GM21367 (cell line): ENCODE measurements at regions not wholly inside any gene's neighbourhood (a gene's known extent, or its start where the extent isn't known, plus 50 kb on each side); places are given as distances from the start of the nearest gene placed in this dataset.
A peak's percentile ranks its signal among the peaks of the same experiment; 100 is the strongest.

Experiments used
- ATAC-seq: cut with Tn5 transposase; IDR thresholded peaks from one replicate; pipeline ENCODE4 v1.9.1; 2021; ENCODE audit not compliant: unreplicated experiment

DNA sequence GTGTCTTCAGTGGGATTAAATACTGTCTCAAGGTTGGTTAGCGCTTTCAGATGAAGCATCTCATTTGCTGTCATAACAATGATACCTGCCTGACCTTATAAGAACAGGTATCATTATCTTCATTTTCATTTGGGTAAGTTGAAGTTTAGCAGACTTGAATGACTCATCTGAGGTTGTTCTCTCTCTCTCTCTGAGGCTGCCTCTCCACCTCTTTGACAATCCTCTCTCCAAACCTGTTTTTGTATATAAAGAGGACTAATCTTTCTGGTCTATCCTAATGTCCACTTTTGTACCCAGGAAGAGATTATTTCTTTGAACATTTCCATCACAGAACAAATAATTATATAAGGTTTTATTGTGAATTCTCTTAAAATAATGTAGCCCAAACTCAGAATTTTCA, 291.4 kb downstream of the KLF6 start:
- no peak for ATAC-seq

DNA sequence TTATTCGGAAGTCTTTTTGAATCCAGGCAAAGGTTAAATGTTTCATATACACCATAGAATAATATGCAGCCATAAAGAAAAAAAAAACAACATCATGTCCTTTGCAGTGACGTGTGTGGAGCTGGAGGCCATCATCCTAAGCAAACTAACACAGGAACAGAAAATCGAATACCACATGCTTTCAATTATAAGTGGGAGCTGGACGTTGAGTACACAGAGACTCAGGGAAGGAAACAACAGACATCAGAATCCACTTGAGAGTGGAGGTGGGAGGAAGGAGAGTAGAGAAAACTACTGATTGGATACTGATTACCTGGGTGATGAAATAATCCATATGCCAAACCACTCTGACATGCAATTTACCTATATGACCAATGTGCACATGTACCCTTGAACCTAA, 293.4 kb downstream of the KLF6 start:
- ATAC-seq, result no peak

DNA sequence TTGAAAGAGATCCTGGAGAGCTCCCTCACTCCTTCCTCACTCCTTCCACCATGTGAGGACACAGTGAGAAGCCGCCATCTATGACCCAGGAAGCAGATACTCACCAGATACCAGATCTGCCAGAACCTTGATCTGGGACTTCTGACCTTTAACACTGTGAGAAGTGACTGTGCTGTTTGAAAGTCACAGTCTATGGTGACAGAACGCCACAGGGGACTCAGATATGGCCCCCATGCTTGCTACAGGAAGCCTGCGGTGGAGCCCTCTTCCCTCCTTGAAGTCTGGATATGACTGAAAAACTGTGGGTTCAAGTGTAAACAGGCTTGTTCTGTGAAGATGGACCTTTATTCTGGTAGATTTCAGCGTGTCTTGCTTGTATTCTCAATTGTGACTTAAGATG, 297.8 kb downstream of the KLF6 start:
- ATAC-seq, result no peak

DNA sequence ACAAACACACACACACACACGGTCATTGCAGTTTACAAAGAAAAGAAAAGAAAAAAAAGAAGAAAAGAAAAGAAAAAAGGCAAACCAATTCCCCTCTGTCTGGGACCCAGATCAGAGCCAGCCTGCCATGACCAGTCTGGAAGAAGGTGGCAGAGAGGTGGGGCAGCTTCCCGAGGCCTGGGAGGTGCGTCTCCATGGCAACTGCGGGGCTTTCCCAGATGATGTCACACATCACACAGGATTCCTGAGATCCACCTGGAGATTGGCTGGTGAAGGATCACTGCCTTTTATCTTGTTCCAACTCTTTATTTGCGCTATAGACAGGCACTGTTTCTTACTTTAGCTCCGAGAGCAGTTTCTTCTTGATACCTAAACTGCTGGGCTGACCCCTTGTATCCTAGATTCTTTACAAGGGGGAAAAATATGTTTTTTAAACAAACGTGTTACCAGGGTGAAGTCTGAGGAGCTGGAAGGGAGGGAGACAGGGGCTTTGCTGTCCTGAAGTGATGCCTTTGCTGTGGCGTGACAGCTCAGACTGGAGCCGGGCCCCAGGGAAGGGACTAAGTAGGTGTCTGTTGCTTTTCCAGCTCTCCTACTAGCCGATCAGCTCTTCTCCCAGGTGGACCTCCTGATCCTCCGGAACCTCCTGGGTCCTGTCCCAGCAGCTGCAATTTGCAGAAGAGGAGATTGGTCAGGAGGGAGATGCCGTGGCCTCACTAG, 298.5 kb downstream of the KLF6 start:
- no peak for ATAC-seq

DNA sequence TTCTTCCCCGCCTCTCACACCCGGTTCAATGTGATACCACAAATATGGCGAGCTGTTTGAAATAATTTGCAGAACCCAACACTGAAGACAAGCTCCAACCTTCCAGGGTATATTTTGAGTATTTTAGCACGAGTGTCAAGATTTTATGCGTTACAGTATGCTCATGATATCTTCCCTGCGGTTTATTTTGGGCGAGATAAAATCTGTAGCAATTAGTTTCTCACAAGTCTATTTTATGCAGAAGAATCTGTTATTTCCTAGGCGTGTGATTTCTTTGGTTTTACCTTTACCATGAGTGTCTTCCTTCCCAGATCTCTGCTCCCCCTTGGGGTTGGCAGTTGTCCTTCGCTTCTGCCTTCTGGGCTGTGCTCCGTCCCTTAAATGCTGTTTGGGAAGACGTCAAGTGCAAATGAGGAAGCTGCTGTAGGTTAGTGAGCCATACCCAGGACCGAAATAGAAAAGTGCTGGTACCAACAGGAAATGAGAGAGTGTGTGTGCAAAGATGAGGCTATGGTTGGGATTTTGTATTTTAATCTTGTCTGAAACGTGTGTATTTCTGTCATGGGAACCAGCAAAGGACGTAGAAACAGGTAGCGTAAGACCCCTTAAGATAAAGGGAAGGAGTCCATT, 299.8 kb downstream of the KLF6 start:
- no peak for ATAC-seq

DNA sequence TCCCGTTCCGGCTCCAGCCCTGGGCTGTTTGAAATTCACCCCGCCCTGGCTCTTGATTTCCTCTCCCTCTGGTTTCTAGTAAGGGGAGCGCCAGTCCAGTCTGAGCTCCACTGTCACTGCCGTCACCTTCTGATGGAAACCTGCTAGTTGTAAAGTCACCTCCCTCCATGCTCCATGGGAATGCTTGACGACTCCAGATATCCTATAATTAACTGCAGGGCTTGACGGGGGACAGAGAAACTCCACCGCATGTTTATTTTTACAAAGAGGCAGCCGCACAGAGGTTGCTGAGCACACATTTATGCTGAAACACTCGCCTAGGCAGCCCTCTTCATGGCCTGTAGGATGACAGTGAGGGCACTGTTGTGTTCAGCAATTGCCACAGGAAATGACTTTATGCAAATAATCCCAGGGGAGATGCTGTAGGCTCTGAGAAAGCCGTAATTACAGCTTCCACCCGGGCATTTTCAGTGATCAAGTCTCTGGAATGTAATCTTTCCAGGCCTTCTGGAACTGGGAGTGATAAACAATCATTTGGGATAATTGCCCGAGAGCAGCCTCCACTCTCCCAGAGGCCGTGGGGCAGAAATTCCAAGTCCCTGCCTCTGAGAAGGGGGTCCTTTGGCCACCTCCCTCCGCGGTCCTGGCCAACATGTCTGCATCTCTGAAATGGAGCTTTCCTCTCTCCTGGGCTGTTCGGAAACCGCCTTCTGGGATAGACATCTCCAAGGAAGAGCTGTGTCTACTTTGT, 300.5 kb downstream of the KLF6 start:
- peak; percentile 79 for ATAC-seq

DNA sequence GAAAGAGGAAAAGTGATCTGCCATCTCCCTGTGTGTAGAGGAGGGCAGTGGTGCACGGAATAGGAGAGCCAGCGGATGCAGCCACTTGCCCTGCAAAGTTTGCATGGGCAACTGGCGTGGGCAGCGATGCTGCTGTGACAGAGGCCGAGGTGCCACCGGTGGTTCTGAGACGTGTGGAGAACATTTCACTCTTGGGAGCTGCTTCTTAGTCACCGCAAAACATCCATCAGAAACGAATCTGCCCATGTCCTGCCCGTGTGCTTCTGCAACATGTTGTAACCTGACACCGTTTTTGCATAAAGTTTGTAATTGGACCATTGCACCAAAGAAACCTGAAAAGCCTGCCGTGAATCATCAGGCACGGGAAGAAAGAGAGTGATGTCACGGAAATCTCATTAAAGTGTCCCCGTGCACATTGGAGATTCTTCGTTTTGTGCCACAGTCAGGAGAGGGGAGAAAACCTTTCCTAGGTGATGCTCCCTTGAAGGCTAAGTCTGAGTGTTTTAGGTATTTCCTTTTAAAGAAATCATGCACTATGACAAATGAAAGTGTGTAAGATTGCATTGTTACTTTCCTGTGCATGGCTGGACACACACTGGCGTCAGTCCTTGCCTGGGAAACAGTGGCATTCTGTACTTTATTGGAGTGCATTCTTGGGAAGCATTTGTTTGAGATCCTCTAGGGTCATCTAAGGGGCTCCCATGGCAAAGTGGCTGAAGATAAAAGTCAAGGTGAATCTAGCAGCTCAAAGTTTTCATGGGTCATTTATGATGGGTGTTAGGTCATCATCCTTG, 302.6 kb downstream of the KLF6 start:
- peak; percentile 24 for ATAC-seq

DNA sequence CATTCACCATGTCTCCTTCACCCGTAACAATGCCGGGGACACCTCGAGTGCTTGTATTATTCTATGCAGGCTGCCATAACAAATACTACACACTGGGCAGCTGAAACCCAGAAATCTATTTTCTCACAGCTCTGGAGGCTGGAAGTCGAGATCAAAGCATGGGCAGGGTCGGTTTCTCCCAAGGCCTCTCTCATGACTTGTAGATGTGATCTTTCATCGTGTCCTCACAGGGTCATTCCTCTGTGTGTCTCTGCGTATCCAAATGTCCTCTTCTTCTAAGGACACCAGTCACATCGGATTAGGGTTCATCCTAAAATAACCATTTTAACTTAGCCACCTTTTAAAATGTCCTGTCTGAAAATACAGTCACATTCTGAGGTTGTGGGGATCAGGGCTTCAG, 303.5 kb downstream of the KLF6 start:
- ATAC-seq, result no peak

DNA sequence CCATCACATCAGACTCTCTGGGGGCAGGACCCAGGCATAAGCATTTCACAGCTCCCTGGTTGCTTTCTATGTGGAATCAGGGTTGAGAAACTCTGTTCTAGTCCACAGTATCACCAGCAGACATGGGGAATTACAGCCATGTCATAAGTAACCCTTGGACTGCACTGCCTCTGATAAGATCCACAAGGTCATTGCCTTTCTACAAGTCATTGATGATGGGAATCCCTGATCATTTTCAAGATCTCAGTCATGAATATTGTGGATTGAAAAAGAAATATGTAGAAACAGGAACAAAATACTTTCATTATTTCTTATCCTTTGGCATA, 304.1 kb downstream of the KLF6 start:
- ATAC-seq, result no peak

DNA sequence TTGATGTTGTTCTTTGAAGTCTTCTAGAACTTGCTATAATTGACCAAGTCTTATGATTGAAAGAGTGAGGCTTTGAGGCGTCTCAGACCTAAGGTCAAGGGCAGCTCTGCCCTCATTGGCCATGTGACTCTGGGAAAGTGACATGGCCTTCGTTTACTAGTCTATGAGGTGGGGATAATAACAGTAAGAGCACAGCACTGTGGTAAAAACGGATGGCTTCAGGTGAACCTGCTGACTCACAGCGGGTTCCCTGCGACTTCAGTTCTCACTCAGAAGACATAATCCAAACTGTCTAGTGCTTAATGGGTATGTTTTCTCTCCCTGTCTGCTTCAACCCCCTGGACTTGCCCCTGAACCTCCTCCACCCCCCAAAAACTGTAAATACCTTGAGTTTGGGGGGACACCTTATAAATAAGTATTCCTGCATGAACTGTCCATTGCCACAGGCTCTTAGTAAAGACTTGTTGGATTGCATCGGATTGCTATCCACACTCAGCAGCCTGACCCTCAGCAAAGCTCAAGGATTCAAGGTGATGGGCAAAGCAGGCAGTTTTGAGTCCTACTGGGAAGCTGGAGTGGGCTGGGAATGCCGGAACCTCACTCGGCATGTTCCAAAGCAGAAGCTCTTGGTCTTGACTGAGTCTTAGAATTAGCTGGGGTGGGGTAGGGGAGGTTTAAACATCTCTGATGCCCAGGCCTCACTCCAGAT, 304.6 kb downstream of the KLF6 start:
- ATAC-seq, result no peak

DNA sequence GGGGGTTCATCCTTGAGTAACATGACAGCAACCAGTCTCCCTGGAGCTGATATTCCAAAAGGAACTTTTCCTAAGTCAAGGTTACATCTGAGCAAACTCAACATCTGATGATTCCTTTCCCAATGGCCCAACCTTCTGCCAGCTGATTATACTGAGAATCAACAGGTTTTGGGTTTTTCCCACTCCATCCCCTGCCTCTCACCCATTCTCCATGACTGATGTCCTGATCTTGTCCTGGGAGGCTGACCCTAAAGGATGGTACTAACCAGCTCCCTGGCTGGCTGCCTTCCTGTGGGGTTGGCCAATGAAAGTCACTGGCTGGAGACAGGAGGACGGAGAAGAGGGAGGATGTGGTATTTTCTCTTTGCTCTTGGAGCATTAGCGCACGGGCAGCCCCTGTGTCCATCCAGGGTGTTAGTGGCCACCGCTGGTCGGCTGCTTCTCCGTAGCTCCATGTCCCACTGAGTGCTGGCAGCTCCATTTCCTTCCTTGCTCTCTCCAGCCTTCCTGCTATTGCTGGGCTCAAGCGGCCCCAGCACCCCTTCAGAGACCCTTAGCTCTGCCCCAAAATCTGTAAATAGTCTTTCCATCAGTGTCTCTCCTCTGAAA, 306.2 kb upstream of the PITRM1 start:
- ATAC-seq, result no peak

DNA sequence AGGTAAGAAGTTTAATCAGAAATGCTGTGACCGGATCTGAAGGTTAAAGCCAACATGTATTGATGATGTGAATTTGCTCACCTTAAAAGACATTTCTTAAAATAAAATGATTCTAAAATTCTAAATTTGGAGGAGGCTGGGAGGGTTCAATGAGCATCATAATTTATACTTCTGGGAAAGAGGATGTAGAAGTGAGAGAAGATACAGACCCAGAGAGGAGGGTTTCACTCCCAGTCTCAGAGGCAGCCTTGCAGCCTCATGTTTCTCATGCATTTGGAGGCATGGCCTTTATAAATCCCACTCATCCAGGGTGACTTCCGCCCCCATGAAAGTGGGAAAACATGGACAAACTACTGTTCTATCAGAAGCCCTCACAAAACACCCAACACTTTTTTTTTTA, 305.6 kb upstream of the PITRM1 start:
- peak; percentile 57 for ATAC-seq

DNA sequence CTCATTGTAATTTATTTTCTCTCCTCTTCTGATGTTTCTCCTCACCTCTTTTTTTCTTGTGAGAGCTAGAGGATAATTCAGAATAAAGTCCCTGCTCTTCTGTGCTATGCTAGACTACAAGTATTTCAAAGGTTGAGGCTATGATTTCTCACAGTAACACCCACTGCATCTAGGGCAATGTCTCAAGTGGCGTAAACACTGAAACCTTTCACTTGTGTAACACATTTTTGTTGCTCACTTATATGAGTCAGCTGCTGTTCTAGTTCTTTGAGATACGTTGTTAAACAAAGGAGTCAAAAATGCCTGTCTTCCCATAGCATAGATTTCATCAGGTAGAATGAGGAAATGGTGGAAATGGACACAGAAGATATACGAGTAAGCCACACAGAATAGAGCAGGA, 305.1 kb upstream of the PITRM1 start:
- peak; percentile 60 for ATAC-seq

DNA sequence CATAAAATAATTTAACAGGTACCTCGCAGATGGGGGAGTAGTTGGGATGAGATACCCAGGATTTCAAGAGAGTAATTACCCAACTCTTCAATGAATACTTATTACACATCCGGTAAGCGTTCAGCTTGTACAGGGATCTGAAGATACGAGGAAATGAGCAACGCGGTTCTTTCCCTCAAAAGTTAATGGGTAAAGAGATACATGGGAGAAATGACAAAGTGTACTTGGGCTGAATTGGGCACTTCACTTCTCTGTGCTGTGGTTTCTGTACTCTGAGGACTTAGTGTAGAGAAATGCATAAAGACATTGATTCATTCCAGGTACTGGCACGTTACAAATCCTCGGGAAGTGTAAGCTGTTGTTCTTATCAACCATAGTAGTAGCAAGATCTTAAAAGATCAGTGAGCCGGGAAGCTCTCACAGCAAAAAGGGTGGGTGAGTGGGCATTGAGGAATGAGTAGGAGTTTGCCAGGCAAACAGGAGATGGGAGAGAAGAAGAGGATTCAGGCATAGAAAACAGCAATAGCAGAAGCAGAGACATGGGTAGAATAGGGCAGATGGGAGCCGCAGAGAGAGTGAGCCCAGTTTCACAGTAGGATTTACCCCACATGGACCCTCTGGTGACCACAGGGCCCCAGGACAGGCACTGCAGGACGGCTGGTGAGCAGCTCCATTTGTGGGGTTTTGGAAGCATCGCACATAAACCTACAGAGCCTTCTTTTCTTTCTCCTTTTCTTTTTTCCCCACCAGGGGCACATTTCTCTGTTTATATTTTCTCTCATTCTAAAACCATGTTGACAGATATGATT, 304.3 kb upstream of the PITRM1 start:
- ATAC-seq, result no peak

DNA sequence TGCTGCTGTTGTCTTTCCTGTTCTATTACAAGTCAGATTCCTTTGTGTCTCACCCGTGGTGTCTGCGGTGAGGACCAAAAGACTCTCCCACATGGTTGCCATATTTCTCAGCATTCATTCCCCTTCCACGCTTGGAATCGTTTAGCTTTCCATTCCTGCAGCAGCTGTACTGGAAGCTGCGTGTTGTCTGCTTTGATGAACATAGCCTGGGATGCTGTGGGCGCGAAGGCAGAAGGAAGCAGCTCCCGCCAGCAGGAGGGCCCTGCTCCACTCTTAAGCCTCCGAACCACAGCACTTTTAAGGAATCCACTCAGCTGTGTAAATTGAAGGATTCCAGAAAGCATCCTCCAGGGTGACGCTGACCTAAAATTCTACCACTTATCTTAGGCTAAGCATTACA, 303.6 kb upstream of the PITRM1 start:
- ATAC-seq, result no peak

DNA sequence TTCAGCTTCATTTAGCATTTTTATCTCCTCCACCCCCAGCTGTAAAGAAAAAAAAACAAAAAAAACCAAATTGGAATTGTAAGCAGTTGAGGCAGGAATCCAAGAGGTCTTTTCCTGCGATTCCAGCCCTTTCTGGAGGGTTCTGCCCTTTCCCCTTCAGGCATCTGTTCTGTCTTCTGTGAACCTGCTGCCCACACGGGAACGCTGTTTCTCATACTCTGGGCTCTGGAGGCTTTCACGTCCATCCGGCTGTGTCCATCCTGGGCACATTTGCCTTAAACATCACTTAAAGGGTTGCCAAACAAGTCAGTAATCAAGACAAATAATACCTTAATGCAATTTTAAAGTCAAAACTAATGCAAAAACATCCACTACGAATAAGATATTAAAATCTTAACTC, 302.8 kb upstream of the PITRM1 start:
- no peak for ATAC-seq

DNA sequence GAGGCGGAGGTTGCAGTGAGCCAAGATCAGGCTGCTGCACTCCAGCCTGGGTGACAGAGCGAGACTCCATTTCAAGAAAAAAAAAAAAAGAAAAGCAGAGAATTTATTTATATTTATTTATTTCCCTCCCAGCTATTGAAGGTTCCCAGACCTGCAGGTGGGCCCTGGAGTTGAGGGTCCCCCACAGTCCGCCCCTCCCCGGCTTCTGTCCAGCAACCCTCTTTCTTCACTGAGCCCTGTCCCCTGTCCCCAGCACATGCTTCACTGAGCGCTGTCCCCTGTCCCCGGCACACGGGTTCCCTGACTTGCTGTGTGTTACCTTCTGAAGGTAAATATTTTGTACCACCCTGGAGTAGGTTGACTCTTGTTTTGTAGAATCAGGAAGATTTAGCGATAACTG, 301.7 kb upstream of the PITRM1 start:
- no peak for ATAC-seq

DNA sequence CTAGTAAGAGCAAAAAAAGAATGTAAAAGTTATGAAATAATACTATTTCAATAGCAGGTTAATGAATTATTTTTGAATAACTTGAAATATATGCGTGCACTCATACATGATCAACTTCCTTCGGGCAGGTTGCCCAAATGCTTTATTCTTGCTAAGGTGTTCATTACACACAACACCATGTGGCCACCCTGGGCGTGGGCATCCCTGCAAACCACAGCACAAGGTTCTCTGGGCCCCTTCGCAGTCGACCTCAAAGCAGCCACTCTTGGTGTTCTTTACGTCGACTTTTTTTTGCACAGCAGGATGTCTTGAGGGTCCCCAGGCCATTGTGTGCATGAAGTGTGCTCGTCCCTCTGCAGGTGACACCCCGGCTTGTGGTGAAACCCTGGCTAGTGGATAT, 300.7 kb upstream of the PITRM1 start:
- ATAC-seq, result no peak

DNA sequence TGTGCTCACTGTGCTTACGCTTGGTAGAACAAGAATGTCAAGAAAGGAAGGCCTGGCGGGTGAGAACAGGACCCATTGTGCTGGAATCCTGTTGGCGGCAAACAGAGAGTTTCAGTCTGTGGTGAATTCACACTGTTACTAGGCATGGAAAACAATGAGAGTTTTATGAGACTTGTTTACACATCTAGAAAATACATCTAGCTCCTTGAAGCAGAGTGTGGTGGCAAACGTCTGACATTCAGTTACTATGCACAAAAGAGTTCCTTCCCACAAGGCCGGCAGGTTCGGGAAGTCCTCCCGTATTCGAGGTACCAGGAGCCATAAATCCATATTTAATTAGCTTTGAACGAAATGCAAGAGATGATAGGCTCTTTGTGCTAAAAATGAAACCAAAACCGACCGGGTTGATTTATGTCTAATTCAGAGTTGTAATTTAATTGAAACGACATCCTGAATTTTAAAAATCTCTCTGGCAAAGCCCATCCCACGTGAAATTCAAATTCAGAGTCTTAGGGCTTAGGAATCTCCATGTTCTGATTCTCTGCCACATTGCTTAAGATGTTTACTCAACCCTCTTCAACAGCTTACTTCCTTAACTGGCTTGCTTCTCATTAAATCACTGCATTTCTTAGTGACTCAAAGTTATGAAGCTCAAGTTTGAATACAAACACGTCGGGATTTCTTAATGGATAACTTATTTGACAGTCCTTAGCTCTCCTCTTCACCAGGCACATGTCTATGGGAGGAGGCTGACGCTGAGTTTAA, 299.9 kb upstream of the PITRM1 start:
- ATAC-seq, result no peak
